ENCODE measurements at regions not wholly inside any gene's neighbourhood (a gene's known extent, or its start where the extent isn't known, plus 50 kb on each side); places are given as distances from the start of the nearest gene placed in this dataset.

GRCh38 chr1:198936371-198937083, 297.7 kb downstream of the PTPRC start:
- DNase-seq = no peak
- WGBS, 2 donors = 12 to 15% methylated on average over 6 of the region's 6 CpGs

DNA sequence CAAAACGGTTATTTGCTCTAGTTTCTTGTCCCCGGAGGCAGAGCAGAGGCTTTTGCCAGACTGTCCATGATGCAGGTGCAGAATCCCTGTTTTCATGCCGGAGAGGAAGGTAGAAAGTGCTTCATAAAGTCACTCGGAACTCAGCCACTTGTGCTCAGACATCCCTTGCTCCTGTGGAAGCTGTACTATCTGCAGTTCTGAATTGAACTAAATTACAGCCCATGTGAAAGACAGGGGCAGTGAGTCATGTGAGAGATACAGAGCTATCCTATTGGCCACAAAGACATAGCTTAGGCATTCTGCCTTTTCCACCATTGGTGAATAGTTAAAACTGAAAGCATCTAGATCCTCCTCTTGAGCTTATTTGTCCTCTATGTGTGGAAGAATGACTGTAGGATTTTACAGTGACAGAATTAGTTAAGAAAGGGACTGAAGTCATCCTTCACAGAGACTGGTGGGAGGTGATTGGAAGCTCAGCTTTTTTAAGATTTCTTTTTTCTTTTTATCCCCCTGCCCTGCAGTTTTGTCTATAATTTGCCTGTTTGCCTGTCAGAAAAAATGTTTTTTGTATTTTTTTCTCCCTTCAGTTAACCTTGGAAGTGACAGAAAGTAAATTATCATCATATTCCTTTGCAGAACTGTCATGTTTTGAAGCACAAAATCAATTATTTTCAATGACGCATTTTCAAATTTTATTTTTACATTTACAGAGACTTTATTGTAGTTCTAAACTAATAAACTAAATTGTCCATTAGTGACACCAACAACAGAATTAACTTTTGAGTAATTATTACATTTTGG, 298.6 kb downstream of the PTPRC start:
- 6 to 7% methylated on average over 5 of the region's 5 CpGs for WGBS, 2 donors
- DNase-seq = peak in 3 of 6 donors; percentile 6 to 38 (median 16)
- H3K27ac ChIP-seq = peak overlapping the region in 3 of 4 donors; percentile 51 to 56 (median 53)
- H3K36me3 ChIP-seq = no peaks in the 10 kb centered on the region
- H3K4me3 ChIP-seq = peak overlapping the region in 3 of 4 donors; percentile 29 to 49 (median 32)
- no peaks in the 10 kb centered on the region for H3K27me3 ChIP-seq
- TF ChIP-seq CTCF (IDR thresholded peaks at IDR 0.05) = no peak
- intact Hi-C loops (cut with DNase I) = no loop called here
- peak; percentile 77 for FAIRE-seq
- peaks cover 0 to 16% (median 14%) of the 10 kb centered on the region in 3 donors for H3K4me1 ChIP-seq
- ATAC-seq = peak; percentile 86 to 94 (median 92)
- no peaks in the 10 kb centered on the region for H3K9me3 ChIP-seq

More at GRCh38 chr1:198936371-198937083, 297.7 kb downstream of the PTPRC start:
- TF ChIP-seq CTCF (IDR thresholded peaks at IDR 0.05) = no peak
- peak overlapping the region in 3 of 4 donors; percentile 51 to 56 (median 53) for H3K27ac ChIP-seq
- H3K9me3 ChIP-seq = no peaks in the 10 kb centered on the region
- intact Hi-C loops (cut with DNase I) = no loop called here
- peak overlapping the region in 3 of 4 donors; percentile 29 to 49 (median 32) for H3K4me3 ChIP-seq
- H3K4me1 ChIP-seq = peaks cover 0 to 25% (median 22%) of the 10 kb centered on the region in 3 donors
- ATAC-seq (peak; percentile 42 to 54 (median 54)), FAIRE-seq (no peak)
- no peaks in the 10 kb centered on the region for H3K36me3 ChIP-seq
- no peaks in the 10 kb centered on the region for H3K27me3 ChIP-seq

DNA sequence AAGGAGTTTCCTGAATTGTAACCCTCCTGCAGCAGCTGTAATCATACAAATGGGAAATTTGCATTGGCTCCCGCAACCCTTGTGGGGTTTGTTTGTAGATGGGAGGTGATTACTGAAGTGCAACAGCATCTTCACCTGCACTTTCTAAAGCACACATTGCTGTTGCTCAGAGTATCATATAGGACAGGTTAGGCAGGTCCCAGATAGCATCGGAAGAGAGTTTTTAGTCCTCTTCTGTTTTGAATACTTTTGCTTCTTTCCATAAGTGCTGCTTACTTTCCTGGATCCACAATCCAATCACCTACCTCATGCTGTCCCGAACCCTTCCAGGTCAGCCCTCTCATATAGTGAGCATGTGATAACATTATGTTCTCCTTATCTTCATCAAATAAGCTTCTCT, 300.4 kb downstream of the PTPRC start:
- Histone ChIP-seq H3K27me3 (no peaks in the 10 kb centered on the region), H3K4me1 (peaks cover 0 to 12% (median 9%) of the 10 kb centered on the region in 3 donors), H3K9me3 (no peaks in the 10 kb centered on the region), H3K27ac (no peak overlapping the region), H3K4me3 (no peak overlapping the region), H3K36me3 (no peaks in the 10 kb centered on the region)
- DNase-seq (no peak), FAIRE-seq (no peak), ATAC-seq (no peak)
- no peak for TF ChIP-seq CTCF (IDR thresholded peaks at IDR 0.05)
- WGBS, 2 donors = 77 to 84% methylated on average over 3 of the region's 3 CpGs
- intact Hi-C loops (cut with DNase I) = no loop called here

- no peak for DNase-seq
- Histone ChIP-seq H3K27me3 (no peaks in the 10 kb centered on the region), H3K4me1 (peaks cover 0 to 9% (median 6%) of the 10 kb centered on the region in 3 donors), H3K36me3 (no peaks in the 10 kb centered on the region), H3K27ac (no peak overlapping the region), H3K4me3 (no peak overlapping the region), H3K9me3 (no peaks in the 10 kb centered on the region)
- 86 to 93% methylated on average over 5 of the region's 5 CpGs for WGBS, 2 donors
- no peak for ATAC-seq
- no peak for FAIRE-seq
- intact Hi-C loops (cut with DNase I) = no loop called here
- no peak for TF ChIP-seq CTCF (IDR thresholded peaks at IDR 0.05)
Measured at GRCh38 chr1:198939956-198940355, 301.1 kb downstream of the PTPRC start.
